PC-9 (cell line): ENCODE measurements at regions not wholly inside any gene's neighbourhood (a gene's known extent, or its start where the extent isn't known, plus 50 kb on each side); places are given as distances from the start of the nearest gene placed in this dataset.

Experiments
- CTCF ChIP-seq: fragments of 200-600 bp; sonication (generic); conservative IDR thresholded peaks from 2 replicates; pipeline ENCODE4 v1.6.1; 2017; ENCODE audit warnings: mixed run types, antibody characterized with exemption, mild to moderate bottlenecking, moderate library complexity
- EZH2 ChIP-seq: fragments of 200-600 bp; sonication (generic); IDR thresholded peaks from 2 replicates; pipeline ENCODE4 v1.8.0; 2017; ENCODE audit warnings: antibody characterized with exemption, low read depth

GRCh38 chrX:26778320-26778888, 562.4 kb downstream of the MAGEB5 start:
- TF ChIP-seq CTCF (peak; percentile 56), EZH2 (no peak)
